ENCODE measurements at regions not wholly inside any gene's neighbourhood (a gene's known extent, or its start where the extent isn't known, plus 50 kb on each side); places are given as distances from the start of the nearest gene placed in this dataset.

DNA sequence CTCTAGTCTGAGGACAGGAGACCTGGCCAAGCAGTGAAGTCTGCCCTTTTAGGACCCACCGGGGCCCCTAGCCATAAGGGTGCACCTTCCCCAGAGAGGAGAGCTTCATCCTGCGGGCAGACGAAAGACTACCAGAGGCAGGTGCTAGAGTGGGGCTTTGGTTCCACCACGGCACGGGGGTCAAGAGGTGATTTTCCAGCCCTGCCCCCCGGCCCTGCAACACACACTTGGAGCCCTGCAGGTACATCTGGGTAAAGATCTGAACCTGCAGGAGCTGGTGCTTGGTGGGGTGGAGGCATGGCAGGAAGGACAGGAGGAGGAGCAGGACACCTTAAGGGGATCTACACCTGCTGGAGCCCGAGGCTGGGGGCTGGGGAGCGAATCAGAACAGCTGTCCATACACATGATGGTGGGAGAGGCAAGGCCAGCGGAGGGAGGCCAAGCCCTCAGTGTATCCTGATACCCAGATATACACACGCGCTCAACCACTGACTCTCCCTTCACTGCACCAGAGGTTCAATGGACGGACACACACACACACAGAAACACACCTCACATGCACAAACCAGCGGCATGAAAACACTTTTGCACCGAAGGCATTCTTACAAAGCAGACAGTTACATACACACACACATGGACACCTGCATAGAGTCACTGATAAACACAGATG is 98.4 kb upstream of the MVB12B start:
- TF ChIP-seq, protein P1, sequence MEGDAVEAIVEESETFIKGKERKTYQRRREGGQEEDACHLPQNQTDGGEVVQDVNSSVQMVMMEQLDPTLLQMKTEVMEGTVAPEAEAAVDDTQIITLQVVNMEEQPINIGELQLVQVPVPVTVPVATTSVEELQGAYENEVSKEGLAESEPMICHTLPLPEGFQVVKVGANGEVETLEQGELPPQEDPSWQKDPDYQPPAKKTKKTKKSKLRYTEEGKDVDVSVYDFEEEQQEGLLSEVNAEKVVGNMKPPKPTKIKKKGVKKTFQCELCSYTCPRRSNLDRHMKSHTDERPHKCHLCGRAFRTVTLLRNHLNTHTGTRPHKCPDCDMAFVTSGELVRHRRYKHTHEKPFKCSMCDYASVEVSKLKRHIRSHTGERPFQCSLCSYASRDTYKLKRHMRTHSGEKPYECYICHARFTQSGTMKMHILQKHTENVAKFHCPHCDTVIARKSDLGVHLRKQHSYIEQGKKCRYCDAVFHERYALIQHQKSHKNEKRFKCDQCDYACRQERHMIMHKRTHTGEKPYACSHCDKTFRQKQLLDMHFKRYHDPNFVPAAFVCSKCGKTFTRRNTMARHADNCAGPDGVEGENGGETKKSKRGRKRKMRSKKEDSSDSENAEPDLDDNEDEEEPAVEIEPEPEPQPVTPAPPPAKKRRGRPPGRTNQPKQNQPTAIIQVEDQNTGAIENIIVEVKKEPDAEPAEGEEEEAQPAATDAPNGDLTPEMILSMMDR (IDR thresholded peaks at IDR 0.05; ENCODE audit: borderline replicate concordance, control extremely low read depth, extremely low read depth, insufficient read depth, missing control alignments) = no peak
- in situ Hi-C loops (cut with MboI; ENCODE audit: low sequenced_read_pairs, unreplicated experiment) = no loop called here
- DNase-seq (ENCODE audit: low spot score) = no peak

DNA sequence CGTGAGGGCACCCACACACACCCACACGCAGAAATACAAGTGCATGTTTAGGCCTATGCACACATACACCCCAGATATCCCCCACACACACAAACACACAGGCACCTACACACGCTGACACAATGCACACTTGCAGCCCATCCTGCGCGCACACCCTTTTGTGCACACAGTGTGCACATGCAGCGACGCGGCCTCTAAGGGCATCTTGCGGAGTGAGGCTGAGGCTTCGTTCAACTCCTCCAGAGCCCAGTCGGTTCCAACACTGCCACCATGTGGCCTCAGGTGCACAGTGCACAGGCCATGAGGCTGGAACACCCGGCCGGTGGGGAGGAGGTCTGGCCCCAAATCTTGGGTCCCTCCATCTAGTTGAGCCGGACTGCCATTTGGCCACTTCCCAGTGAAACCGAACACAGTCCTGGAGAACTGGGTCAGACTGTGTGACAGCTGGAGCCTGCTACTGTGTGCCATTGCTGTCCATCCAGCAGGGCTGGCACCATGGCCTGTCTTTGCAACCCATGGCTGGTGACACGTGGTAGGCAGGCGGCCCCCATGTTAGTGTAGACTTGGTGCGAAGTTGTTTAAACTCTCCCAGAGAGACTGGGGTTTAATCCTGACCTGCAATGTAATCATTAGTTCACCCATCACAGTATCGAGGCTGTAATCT is 97.7 kb upstream of the MVB12B start:
- in situ Hi-C loops (cut with MboI; ENCODE audit: low sequenced_read_pairs, unreplicated experiment) = no loop called here
- peak; percentile 89 for DNase-seq (ENCODE audit: low spot score)
- TF ChIP-seq, protein P1 (IDR thresholded peaks at IDR 0.05; ENCODE audit: borderline replicate concordance, control extremely low read depth, extremely low read depth, insufficient read depth, missing control alignments) = peak; percentile 95

- DNase-seq (ENCODE audit: low spot score) = no peak
- TF ChIP-seq, protein P1 (IDR thresholded peaks at IDR 0.05; ENCODE audit: borderline replicate concordance, control extremely low read depth, extremely low read depth, insufficient read depth, missing control alignments) = no peak
- in situ Hi-C loops (cut with MboI; ENCODE audit: low sequenced_read_pairs, unreplicated experiment) = no loop called here
Observed at GRCh38 chr9:126229501-126229900, 97.1 kb upstream of the MVB12B start.

GRCh38 chr9:126230692-126231091 is 95.9 kb upstream of the MVB12B start:
- TF ChIP-seq, protein P1 (IDR thresholded peaks at IDR 0.05; ENCODE audit: borderline replicate concordance, control extremely low read depth, extremely low read depth, insufficient read depth, missing control alignments) = no peak
- in situ Hi-C loops (cut with MboI; ENCODE audit: low sequenced_read_pairs, unreplicated experiment) = loop anchor here (10.0 kb wide), 1 partner anchor 826 kb away; no protein-coding TSS in a partner anchor
- DNase-seq (ENCODE audit: low spot score) = no peak

- TF ChIP-seq, protein P1 (IDR thresholded peaks at IDR 0.05; ENCODE audit: borderline replicate concordance, control extremely low read depth, extremely low read depth, insufficient read depth, missing control alignments) = no peak
- DNase-seq (ENCODE audit: low spot score) = no peak
- in situ Hi-C loops (cut with MboI; ENCODE audit: low sequenced_read_pairs, unreplicated experiment) = loop anchor here (10.0 kb wide), 1 partner anchor 828 kb away; no protein-coding TSS in a partner anchor
Observed at GRCh38 chr9:126232461-126232860, 94.2 kb upstream of the MVB12B start.

GRCh38 chr9:126233175-126233574 is 93.5 kb upstream of the MVB12B start:
- TF ChIP-seq, protein P1 (IDR thresholded peaks at IDR 0.05; ENCODE audit: borderline replicate concordance, control extremely low read depth, extremely low read depth, insufficient read depth, missing control alignments) = no peak
- in situ Hi-C loops (cut with MboI; ENCODE audit: low sequenced_read_pairs, unreplicated experiment) = loop anchor here (10.0 kb wide), 1 partner anchor 828 kb away; no protein-coding TSS in a partner anchor
- DNase-seq (ENCODE audit: low spot score) = no peak

All from GM13976 (cell line).